ENCODE measurements at regions not wholly inside any gene's neighbourhood (a gene's known extent, or its start where the extent isn't known, plus 50 kb on each side); places are given as distances from the start of the nearest gene placed in this dataset.

- Histone ChIP-seq H3K4me2 (ENCODE audit: low read length) (no peak overlapping the region), H3K27ac (ENCODE audit: low read depth, low read length) (no peak overlapping the region), H2AFZ (ENCODE audit: low read depth, low read length, poor library complexity, severe bottlenecking) (no peak overlapping the region), H4K20me1 (ENCODE audit: insufficient read depth) (no peaks in the 10 kb centered on the region), H3K9me3 (ENCODE audit: control insufficient read depth in 1 of 2, insufficient read depth in 1 of 2, low read depth in 1 of 2, low read length in 2 of 2) (no peaks in the 10 kb centered on the region), H3K27me3 (ENCODE audit: insufficient read depth, low read length) (no peaks in the 10 kb centered on the region), H3K36me3 (ENCODE audit: control insufficient read depth in 1 of 2, insufficient read depth in 2 of 2, low read length in 2 of 2) (no peaks in the 10 kb centered on the region), H3K9ac (ENCODE audit: low read length) (no peak overlapping the region), H3K4me3 (replicated peaks in 1 of 2; ENCODE audit: low read depth in 1 of 2, low read length in 2 of 2) (no peak overlapping the region), H3K9me2 (ENCODE audit: insufficient read depth) (no peaks in the 10 kb centered on the region; the same call in 1 of the 2 replicates), H3K4me1 (ENCODE audit: control insufficient read depth in 1 of 2, insufficient read depth in 2 of 2, low read length in 2 of 2) (no peaks in the 10 kb centered on the region), H3K79me2 (ENCODE audit: insufficient read depth, low read length) (no peaks in the 10 kb centered on the region)
- ChIA-PET RAD21 (ENCODE audit: low non-redundant PET in 1 of 2, low total read pairs in 2 of 2, uncharacterized antibody in 2 of 2, unreplicated experiment in 2 of 2) (no interaction called here), CTCF (no interaction called here), POLR2A (no interaction called here)
- BruUV-seq (replicated peaks) = no TSS peak
- intact Hi-C loops (cut with micrococcal nuclease) = no loop called here
- DNase-seq (ENCODE audit: low read depth, low spot score) (no peak), ATAC-seq (no peak)
- TF ChIP-seq ATF3 (IDR thresholded peaks at IDR 0.05) (no peak), REST (IDR thresholded peaks at IDR 0.05; ENCODE audit: low read depth) (no peak), ZNF274 (IDR thresholded peaks at IDR 0.05; ENCODE audit: low read depth, low read length) (no peak), SRF (IDR thresholded peaks at IDR 0.05; ENCODE audit: low read depth) (no peak), ELF1 (IDR thresholded peaks at IDR 0.05; ENCODE audit: borderline replicate concordance, low read depth) (no peak)
Measured at GRCh38 chr12:105801351-105801750, 337.4 kb downstream of the NUAK1 start.

- Histone ChIP-seq H3K4me2 (ENCODE audit: low read length) (no peak overlapping the region), H2AFZ (ENCODE audit: low read depth, low read length, poor library complexity, severe bottlenecking) (no peak overlapping the region), H4K20me1 (ENCODE audit: insufficient read depth) (no peaks in the 10 kb centered on the region), H3K36me3 (ENCODE audit: control insufficient read depth in 1 of 2, insufficient read depth in 2 of 2, low read length in 2 of 2) (no peaks in the 10 kb centered on the region), H3K9me2 (ENCODE audit: insufficient read depth) (no peaks in the 10 kb centered on the region; the same call in 1 of the 2 replicates), H3K4me3 (replicated peaks in 1 of 2; ENCODE audit: low read depth in 1 of 2, low read length in 2 of 2) (no peak overlapping the region), H3K27ac (ENCODE audit: low read depth, low read length) (no peak overlapping the region), H3K79me2 (ENCODE audit: insufficient read depth, low read length) (no peaks in the 10 kb centered on the region), H3K9me3 (ENCODE audit: control insufficient read depth in 1 of 2, insufficient read depth in 1 of 2, low read depth in 1 of 2, low read length in 2 of 2) (no peaks in the 10 kb centered on the region), H3K27me3 (ENCODE audit: insufficient read depth, low read length) (no peaks in the 10 kb centered on the region), H3K4me1 (ENCODE audit: control insufficient read depth in 1 of 2, insufficient read depth in 2 of 2, low read length in 2 of 2) (no peaks in the 10 kb centered on the region), H3K9ac (ENCODE audit: low read length) (no peak overlapping the region)
- ATAC-seq (no peak), DNase-seq (ENCODE audit: low read depth, low spot score) (no peak)
- RAD21 ChIA-PET (ENCODE audit: low non-redundant PET in 1 of 2, low total read pairs in 2 of 2, uncharacterized antibody in 2 of 2, unreplicated experiment in 2 of 2) = no interaction called here
- intact Hi-C loops (cut with micrococcal nuclease) = no loop called here
- CTCF ChIA-PET = no interaction called here
- POLR2A ChIA-PET = no interaction called here
- no TSS peak for BruUV-seq (replicated peaks)
- TF ChIP-seq JUND (IDR thresholded peaks at IDR 0.05) = no peak
- TF ChIP-seq REST (IDR thresholded peaks at IDR 0.05; ENCODE audit: low read depth) = no peak
- TF ChIP-seq SP1 (IDR thresholded peaks at IDR 0.05; ENCODE audit: low read depth) = no peak
- TF ChIP-seq ATF3 (IDR thresholded peaks at IDR 0.05) = no peak
- no peak for TF ChIP-seq FOSL1 (IDR thresholded peaks at IDR 0.05; ENCODE audit: low read depth)
- no peak for TF ChIP-seq POLR2A (IDR thresholded peaks at IDR 0.05; ENCODE audit: borderline replicate concordance, extremely low read depth, insufficient read depth, insufficient read length)
- no peak for TF ChIP-seq POLR2AphosphoS5 (IDR thresholded peaks at IDR 0.05; ENCODE audit: low read depth, low read length)
- no peak for TF ChIP-seq MAX (IDR thresholded peaks at IDR 0.05)
- TF ChIP-seq YY1 (IDR thresholded peaks at IDR 0.05; ENCODE audit: extremely low read depth, insufficient replicate concordance, low read depth, low read length) = no peak
Measured at GRCh38 chr12:105803292-105803691, 335.5 kb downstream of the NUAK1 start.
